GM19328 (cell line): ENCODE measurements at regions not wholly inside any gene's neighbourhood (a gene's known extent, or its start where the extent isn't known, plus 50 kb on each side); places are given as distances from the start of the nearest gene placed in this dataset.
"Not testable (repeated sequence)": the region's sequence is repeated elsewhere in the genome, so short reads cannot be mapped to it uniquely, and the experiment has no call there.

Source experiments
- ATAC-seq: cut with Tn5 transposase; IDR thresholded peaks from one replicate; pipeline ENCODE4 v1.9.1; 2021; ENCODE audit warnings: mild to moderate bottlenecking, moderate library complexity; ENCODE audit not compliant: unreplicated experiment

DNA sequence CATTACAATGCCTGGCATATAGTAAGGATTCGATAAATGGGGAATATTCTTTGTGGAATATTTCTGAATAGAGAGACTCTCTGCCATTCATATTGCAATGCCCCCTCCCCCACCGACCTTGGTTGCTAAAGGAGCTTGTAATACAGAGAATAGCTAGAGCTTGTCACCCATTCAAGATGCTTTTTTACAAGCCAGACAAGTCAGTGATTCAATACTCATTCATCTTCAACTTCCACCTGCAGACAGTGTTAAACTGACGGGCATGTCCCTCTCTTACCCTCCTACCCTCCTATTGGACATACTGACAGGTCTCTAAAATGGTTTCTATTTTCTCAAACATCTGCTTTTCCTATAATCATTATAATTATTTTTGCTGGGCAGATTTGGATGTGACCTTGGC lies 257.4 kb downstream of the KCNJ2 start:
- ATAC-seq = no peak

DNA sequence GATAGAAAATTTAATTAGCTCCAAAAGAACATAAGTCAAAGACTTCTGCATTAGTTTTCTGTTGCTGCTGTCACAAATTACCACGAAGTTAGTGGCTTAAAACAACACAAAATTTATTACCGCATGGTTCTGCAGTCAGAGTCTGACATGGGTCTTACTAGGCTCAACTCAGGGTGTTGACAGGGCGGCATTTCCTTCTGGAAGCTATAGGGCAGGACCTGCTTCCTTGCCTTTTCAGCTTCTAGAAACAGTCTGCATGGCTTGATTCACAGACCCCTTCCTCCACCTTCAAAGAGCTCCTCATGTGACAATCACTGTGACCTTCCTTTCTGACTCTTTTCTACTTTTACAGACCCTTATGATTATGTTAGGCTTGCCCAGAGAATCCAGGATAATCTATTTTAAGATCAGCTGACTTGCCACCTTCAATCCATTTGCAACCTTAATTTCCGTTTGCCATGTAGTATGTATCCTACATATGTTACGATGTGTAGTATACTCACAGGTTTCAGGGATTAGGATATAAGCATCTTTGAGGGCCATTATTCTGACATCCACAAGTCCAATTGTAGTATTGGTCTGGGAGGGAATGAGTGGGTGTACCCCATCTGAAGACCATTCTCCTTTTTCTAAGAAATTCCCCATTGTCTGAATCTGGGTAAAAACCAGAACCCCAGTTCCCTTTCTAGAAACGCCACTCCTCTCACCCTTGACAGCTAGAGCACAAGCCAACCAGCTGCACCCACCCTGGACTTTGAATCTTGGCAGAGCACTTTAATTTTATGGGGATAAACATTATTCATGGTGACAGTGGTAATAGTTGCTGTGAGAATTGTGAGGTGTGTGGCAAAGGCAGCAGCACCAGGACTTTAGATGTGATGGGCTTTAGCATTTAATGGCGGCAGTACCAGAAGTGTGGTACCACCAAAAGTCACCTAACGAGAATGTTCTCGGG lies 265.5 kb downstream of the KCNJ2 start:
- no peak for ATAC-seq

DNA sequence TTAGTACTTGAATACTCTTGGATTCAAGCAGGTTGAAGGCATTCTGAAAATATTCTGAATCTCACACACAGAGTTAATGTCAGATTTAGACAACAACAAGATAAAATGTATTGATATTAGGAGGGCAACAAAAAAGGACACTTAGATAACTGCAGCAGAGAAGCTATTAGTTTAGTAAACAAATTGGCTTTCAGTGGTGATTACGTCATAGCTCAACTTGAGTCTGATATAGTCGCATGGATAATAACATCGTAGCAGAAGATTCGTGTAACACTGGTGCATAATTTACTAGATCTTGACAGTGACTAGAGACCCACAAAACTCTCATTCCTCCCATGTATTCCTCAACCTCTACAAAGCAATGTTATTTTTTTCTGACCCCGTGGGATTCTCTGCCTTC lies 268.3 kb downstream of the KCNJ2 start:
- no peak for ATAC-seq

DNA sequence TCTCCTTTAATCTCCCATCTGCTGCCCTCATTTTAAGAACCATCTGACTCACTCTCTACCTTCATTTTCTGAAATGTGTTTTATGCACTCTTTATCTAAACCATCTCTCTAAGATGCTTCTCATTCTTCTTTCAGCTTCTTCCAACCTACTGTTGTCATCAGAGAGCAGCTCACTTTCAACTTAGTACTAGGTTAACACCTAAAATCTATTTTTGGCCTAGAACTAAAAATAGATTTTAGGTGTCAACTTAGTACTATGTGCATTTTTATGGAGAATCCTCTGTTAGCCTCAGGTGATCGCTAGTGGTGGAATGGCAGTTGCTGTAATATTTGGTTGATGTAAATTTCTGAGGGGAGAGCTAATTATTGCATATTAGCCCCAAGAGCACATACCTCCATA lies 277.1 kb downstream of the KCNJ2 start:
- no peak for ATAC-seq

DNA sequence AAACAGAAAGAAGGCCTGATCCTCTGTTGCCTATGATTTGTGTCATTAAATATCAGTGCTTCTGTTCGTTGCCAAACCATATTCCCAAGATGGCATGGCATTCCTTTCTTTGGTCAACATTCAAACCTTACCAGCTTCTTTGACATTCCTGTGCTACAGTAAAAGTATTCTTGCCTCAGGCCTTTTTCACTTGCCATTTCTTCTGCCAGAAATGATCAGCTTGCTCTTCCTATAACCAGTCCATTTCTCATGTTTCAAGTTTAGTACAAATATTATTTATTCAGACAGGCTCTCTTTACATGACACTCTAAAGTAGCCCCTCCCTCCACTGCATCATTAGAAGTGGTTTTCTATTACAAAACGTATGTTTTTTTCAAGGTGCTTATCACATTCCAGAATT lies 278.3 kb downstream of the KCNJ2 start:
- ATAC-seq = no peak

DNA sequence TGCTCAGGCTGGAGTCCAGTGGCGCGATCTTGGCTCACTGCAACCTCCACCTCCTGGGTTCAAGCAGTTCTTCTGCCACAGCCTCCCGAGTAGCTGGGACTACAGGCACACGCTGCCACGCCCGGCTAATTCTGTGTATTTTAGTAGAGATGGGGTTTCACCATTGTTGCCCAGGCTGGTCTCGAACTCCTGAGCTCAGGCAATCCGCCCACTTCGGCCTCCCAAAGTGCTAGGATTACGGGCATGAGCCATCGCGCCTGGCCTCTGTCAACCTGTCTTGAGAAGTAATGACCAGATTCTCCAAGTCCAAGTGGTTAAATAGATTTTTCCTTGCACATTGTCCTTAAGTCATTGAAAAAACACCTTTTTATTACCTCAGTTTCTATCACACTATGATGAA lies 283.7 kb downstream of the KCNJ2 start:
- not testable (repeated sequence) for ATAC-seq

DNA sequence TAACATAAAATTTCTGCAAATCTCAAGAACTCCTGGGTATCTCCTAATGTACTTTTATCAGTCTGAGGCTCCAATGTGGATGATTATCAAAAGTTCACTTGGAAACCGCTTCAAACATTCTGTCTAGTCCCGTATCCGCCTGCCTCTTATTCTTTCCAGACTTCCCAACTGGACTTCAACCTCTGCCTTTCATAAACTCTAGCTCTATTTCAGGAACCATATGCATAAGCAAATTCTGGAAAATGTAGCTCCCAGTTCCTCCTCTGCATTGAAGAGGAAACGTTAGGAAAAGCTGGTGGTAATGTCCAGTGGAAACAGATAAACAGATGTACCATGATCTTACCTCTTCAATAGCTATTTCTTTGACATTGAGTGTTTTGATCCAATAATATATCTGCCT lies 285.0 kb downstream of the KCNJ2 start:
- ATAC-seq = no peak

DNA sequence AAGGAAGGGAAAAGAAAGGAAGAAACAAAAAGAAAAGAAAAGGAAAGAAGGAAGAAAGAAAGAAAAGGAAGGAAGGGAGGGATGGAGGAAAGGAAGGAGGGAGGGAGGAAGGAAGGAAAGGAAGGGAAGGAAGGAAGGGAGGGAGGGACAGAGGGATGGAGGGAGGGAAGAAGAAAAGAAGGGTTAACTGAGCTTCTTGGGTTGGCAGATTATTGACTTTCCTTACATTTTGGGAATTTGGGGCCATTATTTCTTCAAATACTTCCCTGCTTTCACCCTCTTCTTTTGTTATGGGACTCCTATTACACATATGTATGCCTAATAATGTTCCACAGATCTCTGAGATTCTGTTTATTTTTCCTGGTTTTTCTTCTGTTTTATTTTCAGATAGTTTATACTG lies 285.6 kb downstream of the KCNJ2 start:
- ATAC-seq = no peak

DNA sequence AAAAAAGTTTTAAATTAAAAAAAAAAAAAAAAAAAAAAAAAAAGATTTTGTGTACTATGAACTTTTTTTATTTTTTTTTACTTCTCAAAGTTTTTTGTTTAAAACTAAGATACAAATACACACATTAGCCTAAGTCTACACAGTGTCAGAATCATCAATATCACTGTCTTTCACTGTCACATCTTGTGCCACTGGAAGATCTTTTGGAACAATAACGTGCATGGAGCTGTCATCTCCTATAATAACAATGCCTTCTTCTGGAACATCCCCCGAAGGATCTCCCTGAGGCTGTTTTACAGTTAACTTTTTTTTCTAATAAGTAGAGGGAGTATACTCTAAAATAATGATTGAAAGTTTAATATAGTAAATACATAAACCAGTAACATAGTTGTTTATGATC lies 295.7 kb downstream of the KCNJ2 start:
- no peak for ATAC-seq

DNA sequence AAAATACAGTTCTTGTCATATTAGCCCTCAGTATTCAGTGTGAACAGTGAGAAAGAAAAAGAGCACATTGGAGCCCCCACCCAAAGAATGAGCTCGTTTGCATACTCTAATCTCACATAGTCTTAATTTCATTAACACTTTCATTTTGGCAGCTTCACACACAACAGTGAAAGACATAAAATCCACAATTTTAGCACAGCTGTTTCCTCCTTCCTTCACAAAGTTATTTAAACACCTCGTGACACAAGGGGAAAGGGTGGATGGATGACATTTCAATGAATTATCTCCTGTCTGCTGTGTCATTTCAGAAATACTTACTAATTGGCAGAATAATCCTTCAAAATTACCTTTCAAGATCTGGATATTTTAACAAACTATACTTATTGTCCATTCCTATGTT lies 299.3 kb downstream of the KCNJ2 start:
- ATAC-seq = no peak

DNA sequence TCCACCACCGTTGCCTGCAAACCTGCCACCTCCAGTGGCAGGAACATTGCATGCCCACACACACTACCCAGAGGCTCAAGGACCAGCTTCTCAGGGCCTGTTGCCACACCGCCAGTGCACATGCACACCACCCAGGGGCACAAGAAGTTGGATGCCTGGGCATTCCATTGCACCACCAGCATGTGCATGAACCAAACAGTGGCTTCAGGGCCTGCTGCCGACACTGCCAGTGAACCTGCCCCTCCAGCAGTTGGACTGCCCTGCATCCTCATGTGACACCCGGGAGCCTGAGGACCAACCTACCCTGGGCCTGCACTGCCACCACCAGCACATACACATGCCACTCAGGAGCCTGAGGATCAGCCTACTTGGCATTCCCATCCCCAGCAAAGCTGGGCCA lies 303.7 kb downstream of the KCNJ2 start:
- ATAC-seq = no peak

DNA sequence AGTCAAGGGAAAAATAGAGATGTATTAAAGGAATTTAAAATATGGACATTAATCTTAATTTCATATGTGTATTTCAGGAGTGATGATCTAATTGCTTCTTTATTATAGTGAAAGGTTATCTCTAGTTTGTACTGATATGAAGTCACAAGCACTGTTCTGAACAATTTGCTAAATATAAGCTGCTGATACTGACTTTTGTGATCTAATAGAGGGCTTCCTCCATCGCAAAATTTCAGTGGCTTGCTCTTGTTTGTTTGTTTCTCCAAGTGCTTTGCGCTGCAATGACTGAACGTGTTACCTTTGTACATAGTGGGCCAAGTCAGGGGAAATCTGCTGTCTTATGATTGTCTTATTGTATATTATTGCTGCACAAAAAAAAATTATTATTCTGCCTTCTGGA lies 307.0 kb downstream of the KCNJ2 start:
- no peak for ATAC-seq

DNA sequence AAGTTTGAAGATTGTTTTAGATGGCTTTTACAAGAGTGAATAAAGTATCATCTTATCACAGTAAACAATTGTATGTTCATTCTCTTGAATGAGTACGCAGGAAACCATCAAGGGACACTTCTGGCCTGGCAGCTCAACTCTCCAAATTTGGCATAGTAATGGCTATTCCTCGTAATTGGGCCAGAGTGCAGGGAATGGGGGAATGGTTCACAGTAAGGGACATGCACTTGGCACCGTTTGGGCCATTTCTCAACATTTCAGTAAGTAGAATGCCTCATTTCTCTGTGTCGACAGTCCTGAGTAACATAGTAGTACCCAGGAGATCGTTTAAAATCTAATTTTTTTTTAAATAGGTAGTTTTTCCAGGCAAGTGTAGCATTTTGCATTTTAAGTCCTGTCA lies 309.6 kb downstream of the KCNJ2 start:
- no peak for ATAC-seq

DNA sequence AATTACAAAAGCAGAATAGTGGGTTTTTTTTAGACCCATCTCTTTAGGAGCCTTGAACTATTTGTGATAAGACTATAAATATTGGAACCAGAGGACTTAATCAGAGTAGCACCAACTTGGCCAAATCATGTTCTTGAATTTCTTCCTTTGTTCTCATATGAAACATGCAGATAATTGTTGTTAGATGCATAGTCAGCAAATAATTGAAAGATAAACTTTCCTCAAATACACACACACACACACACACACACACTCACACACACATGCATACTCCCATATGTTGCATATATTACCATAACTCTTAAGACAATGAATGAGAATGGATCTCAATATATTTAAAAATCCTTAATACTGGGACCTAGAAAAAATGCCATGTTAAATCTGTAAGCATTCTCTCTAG lies 310.4 kb downstream of the KCNJ2 start:
- no peak for ATAC-seq

DNA sequence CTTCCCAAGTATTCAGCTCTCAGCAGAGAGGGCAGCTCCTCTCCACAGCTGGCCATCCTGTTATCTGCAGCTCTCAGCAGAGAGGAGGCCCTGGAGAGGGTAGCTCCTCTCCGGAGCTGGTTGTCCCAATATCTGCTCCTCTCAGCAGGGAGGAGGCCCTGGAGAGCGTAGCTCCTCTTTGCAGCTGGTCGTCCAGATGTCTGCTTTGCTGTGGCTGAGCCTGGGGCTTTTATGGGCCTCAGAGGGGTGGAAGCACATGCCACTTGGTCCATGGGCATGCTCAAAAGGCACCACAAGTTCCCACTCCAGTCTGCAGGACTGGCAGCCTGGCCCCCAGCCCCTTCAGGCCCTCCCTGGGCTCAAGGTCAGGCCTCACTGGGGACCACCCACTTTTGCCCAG lies 314.3 kb downstream of the KCNJ2 start:
- ATAC-seq = no peak

DNA sequence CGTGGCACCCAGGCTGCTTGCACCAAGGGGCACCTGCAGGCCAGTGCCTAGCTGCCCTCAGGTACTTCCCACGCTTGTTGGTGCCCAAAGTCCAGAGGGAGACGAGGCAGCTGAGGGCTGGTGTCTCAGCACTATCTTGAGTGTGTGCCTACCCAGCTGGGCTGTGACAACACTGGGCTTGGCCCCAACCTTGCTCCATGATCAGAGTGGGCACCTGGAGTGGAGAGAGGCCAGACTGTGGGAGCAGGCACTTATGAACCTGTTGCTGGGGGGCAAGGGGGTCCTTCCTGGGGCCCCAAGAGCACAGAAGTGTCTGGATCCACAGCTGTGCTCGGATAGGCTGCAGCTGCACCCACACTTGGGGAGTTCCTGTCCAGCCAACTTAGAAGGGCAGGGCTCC lies 314.7 kb downstream of the KCNJ2 start:
- no peak for ATAC-seq

DNA sequence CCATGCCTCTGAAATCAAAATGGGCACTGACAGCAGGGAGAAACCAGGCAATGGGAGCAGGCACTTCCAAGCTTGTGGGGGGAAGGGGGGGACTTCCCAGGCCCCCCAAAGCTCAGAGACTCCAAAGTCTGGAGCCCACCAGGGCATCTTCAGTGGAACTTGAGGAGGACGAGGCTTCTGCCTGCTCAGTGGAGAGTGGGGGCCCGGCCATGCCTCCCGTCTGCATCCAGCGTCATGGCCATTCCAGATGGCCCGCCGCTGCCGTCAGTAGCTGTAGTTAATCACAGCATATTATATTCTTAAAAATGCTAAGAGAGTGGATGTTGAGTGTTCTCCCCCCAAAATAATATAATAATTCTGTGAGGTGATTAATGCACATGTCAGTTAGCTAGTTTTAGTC lies 315.2 kb downstream of the KCNJ2 start:
- no peak for ATAC-seq

DNA sequence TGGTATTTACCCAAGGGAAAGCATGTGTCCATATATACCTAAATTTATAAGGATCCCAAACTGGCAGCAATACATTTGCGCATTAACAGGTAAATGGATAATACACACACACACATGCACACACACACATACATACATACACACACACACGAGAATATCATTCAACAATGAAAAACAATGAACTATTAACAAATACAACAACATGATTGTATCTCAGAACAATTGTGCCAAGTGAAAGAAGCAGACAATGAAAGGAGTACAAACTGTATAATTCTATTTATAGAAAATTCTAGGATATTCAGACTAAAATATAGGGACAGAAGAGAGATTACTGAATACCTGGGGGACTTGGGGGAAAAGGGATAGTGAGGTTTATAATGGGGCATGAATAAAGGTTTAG lies 323.0 kb downstream of the KCNJ2 start:
- ATAC-seq = no peak

DNA sequence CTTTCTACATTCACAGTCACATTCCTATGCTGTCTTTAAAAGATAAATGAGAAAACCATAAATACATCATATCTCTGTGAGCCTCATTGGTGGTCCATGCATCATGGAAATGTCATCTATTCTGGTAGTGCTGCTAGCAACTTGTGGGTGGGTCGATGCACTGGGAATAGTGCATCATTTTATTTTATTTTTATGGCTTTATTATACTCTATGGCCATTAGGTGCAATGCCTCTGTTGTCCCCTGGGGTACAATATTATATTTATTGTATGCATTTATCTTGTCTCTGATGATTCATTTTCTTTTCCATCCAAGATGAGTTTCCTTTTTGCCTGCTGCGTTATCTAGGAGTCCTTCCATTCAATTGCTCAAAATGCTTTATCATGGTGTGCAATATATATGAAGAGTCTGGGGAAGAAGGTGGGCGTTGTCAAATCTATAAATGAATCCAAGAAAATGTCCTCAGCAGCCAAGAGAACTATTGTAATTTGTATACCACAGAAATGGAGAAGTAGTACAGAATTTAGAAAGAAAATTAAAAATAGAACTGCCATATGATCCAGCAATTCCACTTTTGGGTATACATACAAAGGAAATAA lies 324.0 kb downstream of the KCNJ2 start:
- ATAC-seq = no peak

DNA sequence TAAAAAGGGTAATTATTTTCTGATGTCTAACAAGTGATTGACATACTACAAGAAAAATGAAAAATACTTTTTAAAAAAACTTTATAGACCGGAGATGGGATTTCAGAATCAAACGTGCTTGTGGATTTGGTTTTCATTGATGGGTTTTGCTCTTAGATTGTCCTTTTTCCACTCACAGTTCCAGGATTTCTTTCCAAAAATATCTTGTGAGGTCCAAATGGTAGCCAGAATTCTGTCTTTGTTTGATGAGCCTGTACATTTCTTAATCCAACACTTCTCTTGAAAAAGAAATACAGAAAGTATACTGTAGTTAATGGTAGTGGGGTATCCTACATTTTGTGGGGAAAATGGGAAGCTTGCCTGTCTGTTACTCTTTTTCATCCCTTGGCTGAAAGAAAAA lies 329.3 kb downstream of the KCNJ2 start:
- no peak for ATAC-seq

DNA sequence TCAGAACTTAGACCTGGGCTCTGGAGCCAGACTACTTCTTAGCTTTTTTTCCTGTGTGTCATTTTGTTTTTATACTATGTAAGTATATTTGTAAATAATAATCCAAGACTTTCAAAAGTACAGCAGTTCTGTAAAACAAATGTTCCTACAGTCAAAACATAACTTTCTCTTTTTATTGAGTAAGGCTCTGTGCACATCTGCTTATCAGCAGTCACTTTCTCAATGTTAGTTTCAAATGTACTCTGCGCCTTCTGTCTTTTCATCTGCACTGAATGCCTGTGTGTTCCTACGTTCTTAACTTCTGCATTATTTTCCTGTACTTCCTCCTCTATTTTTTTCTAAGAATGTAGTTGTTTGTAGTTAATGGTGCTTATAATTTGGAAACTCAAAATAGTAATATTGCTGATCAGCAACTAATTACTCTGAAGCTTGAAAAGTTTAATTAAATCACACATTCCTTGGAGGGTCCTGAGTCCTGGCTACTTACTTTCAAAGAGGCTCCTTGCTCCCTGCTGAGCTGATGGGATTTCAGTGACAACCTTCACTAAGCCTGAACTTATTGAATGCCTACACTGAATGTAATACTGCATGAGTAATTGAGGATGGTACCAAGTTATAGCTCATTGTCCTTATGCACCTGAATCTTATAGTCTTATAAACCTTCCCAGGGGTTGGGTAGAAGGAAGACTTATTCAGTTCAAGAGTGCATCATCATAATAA lies 329.9 kb downstream of the KCNJ2 start:
- ATAC-seq = no peak

DNA sequence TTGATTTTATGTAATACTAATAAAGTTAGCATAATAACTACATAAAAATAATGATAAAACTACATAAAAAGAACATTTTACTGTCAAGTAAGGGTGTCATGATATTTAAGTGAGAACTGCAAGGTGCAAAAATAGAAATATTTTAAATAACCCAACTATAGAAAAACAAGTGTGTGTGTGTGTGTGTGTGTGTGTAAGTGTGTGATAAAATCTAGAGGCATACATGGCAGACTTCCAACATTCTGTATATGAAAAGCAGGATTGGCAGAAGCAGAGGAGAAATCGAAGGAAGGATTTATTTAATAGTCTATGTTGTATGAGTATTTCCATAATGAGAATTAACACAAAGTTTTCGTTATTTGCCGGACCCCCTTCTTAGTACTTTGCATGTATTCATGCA lies 334.1 kb downstream of the KCNJ2 start:
- ATAC-seq = no peak
